ENCODE measurements at regions not wholly inside any gene's neighbourhood (a gene's known extent, or its start where the extent isn't known, plus 50 kb on each side); places are given as distances from the start of the nearest gene placed in this dataset.

DNA sequence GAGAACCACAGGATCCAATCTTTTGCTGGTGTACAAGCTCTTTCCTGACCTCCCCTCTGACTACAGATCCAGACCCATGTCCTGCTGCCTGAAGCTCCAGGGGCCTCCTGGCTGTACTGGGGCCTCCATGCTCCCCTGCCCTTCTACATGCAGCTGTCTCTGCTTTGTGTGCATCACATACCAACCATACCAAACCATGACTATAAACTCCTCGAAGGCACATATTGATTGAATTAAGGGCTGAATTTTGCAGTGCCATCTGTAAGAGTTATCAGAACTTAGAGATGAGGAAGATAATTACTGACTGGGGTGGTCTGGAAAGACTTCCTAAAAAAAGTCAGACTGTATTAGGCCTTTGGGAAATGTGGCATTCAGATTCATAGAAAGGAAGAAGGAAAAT lies 139.9 kb upstream of the CXCR4 start:
- TF ChIP-seq, protein P1, sequence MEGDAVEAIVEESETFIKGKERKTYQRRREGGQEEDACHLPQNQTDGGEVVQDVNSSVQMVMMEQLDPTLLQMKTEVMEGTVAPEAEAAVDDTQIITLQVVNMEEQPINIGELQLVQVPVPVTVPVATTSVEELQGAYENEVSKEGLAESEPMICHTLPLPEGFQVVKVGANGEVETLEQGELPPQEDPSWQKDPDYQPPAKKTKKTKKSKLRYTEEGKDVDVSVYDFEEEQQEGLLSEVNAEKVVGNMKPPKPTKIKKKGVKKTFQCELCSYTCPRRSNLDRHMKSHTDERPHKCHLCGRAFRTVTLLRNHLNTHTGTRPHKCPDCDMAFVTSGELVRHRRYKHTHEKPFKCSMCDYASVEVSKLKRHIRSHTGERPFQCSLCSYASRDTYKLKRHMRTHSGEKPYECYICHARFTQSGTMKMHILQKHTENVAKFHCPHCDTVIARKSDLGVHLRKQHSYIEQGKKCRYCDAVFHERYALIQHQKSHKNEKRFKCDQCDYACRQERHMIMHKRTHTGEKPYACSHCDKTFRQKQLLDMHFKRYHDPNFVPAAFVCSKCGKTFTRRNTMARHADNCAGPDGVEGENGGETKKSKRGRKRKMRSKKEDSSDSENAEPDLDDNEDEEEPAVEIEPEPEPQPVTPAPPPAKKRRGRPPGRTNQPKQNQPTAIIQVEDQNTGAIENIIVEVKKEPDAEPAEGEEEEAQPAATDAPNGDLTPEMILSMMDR (IDR thresholded peaks at IDR 0.05; ENCODE audit: low read depth, low read length), result no peak
- in situ Hi-C loops (cut with HindIII; ENCODE audit: low sequenced_read_pairs), result no loop called here
- H3K4me3 ChIP-seq (ENCODE audit: low read depth, low read length), result no peak overlapping the region
- DNase-seq (ENCODE audit: low read depth, low spot score), result no peak

DNA sequence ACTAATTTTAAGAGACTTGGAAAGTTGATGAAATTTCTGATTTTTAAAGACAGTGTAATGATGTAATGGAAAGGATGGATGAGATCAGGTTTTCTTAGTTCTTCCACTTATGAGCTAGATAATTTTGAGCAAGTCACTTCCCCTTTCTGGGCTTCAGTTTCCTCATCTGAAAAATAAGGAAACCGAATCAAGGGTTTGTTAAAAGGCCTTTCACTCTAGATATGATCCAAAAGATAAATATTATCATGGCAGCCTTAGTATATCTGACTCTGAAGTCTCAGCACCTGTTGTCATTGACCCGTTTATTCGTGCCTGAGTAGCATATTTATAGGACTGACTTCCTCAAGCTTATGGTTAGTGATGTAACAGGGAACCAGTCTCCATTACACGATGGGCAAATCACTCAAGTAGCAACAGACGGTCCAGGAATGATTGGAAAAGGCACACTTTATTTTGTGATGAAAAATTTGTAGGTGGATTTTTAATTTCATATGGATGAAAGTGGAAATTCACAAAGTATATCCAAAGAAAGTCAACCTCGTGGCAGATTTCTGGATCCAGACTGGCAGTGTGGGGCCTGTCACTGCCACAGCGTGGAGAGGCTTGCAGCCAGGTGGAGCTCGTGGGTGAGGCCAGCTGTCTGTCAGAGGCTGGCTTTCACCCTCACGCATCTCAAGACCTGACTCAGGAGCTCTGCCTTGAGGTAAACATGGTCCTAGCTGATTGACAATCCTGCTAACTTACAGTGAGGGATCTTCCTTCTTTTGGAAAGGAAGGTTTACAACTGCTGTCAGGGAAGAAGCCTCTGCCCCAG lies 137.9 kb upstream of the CXCR4 start:
- TF ChIP-seq, protein P1 (IDR thresholded peaks at IDR 0.05; ENCODE audit: low read depth, low read length), result no peak
- in situ Hi-C loops (cut with HindIII; ENCODE audit: low sequenced_read_pairs), result no loop called here
- DNase-seq (ENCODE audit: low read depth, low spot score), result no peak
- H3K4me3 ChIP-seq (ENCODE audit: low read depth, low read length), result no peak overlapping the region

DNA sequence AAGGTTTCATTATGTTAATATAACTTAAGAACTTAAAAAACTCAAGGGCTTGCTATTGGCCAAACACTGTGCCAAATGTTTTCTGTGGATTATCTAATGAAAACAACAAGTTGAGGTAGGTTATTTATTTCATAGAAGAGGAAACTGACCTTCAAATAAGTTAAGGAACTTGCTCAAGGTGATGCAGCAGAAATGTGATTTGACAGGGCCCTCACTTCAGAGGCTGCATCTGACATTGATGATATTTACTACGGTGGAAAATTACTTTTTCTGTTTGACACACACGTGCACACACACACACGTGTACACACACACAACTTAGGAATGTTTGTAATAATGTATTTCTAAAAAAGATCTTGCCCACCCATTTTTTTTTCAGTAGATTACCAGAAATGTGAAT lies 137.2 kb upstream of the CXCR4 start:
- no peak overlapping the region for H3K4me3 ChIP-seq (ENCODE audit: low read depth, low read length)
- TF ChIP-seq, protein P1 (IDR thresholded peaks at IDR 0.05; ENCODE audit: low read depth, low read length), result no peak
- DNase-seq (ENCODE audit: low read depth, low spot score), result no peak
- in situ Hi-C loops (cut with HindIII; ENCODE audit: low sequenced_read_pairs), result no loop called here

DNA sequence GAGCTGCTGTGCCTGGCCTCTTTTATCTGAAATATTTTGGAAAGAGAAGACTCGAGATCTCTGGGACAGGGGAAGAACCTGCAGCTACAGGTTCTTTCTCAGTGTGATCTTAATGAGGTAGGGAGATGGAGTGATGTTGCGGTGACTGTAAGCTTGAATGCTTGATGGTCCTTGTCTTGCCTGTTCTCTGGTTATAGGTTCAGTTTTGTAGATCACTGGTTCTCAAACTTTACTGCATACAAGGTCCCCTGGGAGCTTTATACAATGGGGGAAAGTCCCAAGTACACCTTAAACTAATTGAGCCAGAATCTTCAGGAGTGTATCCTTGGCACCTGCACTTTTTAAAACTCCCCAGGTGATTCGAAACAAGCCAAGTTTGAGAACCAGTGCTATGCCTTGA lies 136.7 kb upstream of the CXCR4 start:
- no peak for DNase-seq (ENCODE audit: low read depth, low spot score)
- in situ Hi-C loops (cut with HindIII; ENCODE audit: low sequenced_read_pairs), result no loop called here
- TF ChIP-seq, protein P1 (IDR thresholded peaks at IDR 0.05; ENCODE audit: low read depth, low read length), result no peak
- no peak overlapping the region for H3K4me3 ChIP-seq (ENCODE audit: low read depth, low read length)

DNA sequence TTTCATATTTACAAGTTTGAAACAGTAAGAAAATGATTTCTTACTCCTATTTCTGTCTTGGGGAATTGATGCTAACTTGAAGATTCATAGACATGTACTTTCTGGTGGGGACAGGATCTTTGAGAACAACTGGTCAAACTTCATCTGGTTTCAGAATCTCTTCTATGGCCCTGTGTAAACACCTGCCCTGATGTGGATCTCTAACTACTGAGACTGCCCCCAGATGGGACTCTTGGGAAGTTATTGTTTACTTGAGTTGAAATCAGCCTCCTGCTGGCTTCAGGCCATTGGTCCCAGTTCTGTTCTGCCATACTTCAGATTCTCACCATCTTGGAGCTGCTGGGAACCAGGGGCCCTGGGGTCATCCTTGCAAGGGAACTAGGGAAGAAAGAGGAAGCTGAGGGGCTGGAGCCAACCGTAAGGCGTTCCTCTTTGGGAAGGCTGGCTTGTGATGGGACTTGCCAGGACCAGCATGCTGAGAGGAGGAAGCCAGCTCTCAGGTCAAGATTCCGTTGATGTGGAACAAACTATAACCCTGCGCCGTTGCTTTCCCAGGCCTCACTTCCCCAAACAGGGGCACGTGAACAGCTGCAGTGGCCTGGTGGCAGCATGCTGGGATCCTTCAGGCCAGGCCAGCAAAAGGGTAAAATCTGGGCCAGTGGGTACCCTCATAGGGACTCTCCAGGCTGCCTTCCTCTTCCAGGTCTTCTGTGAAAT lies 135.5 kb upstream of the CXCR4 start:
- in situ Hi-C loops (cut with HindIII; ENCODE audit: low sequenced_read_pairs), result no loop called here
- DNase-seq (ENCODE audit: low read depth, low spot score), result no peak
- H3K4me3 ChIP-seq (ENCODE audit: low read depth, low read length), result no peak overlapping the region
- TF ChIP-seq, protein P1 (IDR thresholded peaks at IDR 0.05; ENCODE audit: low read depth, low read length), result no peak

DNA sequence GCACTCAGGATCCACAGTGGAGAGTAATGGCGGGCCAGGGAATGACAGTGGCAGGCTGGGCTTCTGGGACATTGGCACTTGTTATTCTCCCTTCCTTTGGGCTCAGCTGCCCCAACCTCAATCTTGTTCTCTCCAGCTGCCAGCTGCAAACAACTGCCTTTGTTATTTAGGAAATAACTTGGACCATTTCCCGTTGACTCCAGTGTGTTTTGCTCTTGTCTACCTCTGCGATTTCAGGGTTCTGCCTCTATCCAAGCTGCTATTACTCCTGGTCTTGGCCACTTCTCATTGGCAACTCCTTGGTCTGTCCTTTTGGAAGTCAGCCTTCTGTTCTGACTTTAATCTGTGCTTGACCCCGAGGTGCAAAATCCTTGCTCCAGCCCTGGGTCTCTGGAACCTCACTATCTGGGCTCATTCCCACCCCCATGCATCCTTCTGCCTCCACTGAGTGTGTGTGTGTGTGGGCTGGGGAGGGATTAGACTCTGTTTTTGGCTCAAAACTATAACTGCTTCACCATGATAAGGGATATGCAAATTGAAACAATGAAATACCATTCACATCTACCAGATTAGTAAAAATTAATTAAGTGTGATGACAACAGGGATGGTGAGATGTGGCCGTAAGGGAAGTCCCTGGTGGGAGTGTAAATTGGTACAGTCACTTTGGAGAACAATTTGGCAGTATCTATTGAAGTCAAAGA lies 134.1 kb upstream of the CXCR4 start:
- no peak for DNase-seq (ENCODE audit: low read depth, low spot score)
- in situ Hi-C loops (cut with HindIII; ENCODE audit: low sequenced_read_pairs), result no loop called here
- TF ChIP-seq, protein P1 (IDR thresholded peaks at IDR 0.05; ENCODE audit: low read depth, low read length), result no peak
- H3K4me3 ChIP-seq (ENCODE audit: low read depth, low read length), result no peak overlapping the region

Data from astrocyte of the spinal cord (primary cell).